Neural crest cell (in vitro differentiated cells): ENCODE measurements at regions not wholly inside any gene's neighbourhood (a gene's known extent, or its start where the extent isn't known, plus 50 kb on each side); places are given as distances from the start of the nearest gene placed in this dataset.

ENCODE experiments used
- DNase-seq: peaks from one replicate; pipeline ENCODE4 v3.0.0; 2021; ENCODE audit warnings: low read depth, mixed read lengths, low spot score
- H3K27ac Mint-ChIP-seq: one replicate; pipeline ENCODE4 v1.8.0; 2021; ENCODE audit warnings: mild to moderate bottlenecking, mixed read lengths; ENCODE audit not compliant: unreplicated experiment
- H3K27me3 Mint-ChIP-seq: 2 replicates; pipeline ENCODE4 v1.8.0; 2021; ENCODE audit warnings: low read depth, mild to moderate bottlenecking, mixed read lengths
- H3K36me3 Mint-ChIP-seq: 2 replicates; pipeline ENCODE4 v1.8.0; 2021; ENCODE audit warnings: low read depth, mild to moderate bottlenecking, mixed read lengths
- H3K4me1 Mint-ChIP-seq: 2 replicates; pipeline ENCODE4 v1.8.0; 2021; ENCODE audit warnings: mixed read lengths
- H3K4me3 Mint-ChIP-seq: one replicate; pipeline ENCODE4 v1.8.0; 2021; ENCODE audit warnings: mild to moderate bottlenecking, mixed read lengths
- H3K9me3 Mint-ChIP-seq: 2 replicates; pipeline ENCODE4 v1.8.0; 2021; ENCODE audit warnings: mixed read lengths
- CTCF ChIP-seq: fragments of 200-600 bp; sonication (generic); conservative IDR thresholded peaks from 2 replicates; pipeline ENCODE4 v1.5.0; 2021; ENCODE audit warnings: antibody characterized with exemption, mild to moderate bottlenecking

- H3K27ac Mint-ChIP-seq: no peak overlapping the region
- no peak for TF ChIP-seq CTCF
- H3K9me3 Mint-ChIP-seq: peaks cover 2% of the 10 kb centered on the region
- no peaks in the 10 kb centered on the region for H3K36me3 Mint-ChIP-seq
- no peak overlapping the region for H3K4me3 Mint-ChIP-seq
- H3K4me1 Mint-ChIP-seq: peaks cover 47% of the 10 kb centered on the region
- DNase-seq: no peak
- H3K27me3 Mint-ChIP-seq: no peaks in the 10 kb centered on the region
These were observed 195.4 kb downstream of the TFAP2A start for GRCh38 chr6:10219510-10219909.

- Mint-ChIP-seq H3K27ac (no peak overlapping the region), H3K27me3 (no peaks in the 10 kb centered on the region), H3K4me1 (peaks cover 26% of the 10 kb centered on the region), H3K9me3 (no peaks in the 10 kb centered on the region), H3K36me3 (no peaks in the 10 kb centered on the region), H3K4me3 (no peak overlapping the region)
- no peak for DNase-seq
- TF ChIP-seq CTCF: no peak
These were observed 197.8 kb downstream of the TFAP2A start for GRCh38 chr6:10217111-10217510.

DNA sequence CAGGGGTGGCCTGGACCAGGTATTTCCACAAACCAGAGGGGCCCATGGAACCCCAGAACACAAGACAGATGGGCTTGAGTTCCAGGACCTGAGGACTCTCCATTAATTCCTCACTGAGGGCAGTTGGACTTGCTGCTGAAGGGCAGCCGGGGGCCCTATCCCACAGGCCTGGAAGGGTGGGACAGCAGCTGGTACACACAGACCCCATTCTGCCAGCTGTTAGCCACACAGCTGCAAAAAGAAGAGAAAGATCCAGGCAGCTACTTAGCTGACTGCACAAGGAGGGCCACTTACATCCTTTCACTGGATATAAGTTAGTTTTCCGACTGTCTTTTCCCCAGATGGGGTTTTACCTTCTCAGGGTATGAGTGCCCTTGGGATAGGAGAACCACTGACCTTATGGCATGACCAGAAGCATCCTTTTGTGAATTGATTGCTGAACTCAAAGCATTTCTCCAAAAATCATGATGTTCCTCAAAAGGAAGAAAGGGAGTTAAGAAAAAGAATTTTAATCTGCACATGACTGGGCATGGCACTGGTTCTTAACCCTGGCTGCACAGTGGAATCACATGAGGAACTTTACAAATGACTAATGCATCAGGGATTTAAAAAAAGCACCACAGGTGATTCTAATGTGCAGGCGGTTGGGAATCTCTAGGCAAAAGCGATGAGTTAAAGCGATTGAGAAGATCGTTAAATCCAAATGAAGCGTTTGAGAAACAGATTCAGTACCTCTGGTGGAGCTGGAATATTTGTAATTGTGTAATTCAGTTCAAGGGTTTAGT, 199.4 kb downstream of the TFAP2A start:
- peaks cover 3% of the 10 kb centered on the region for H3K9me3 Mint-ChIP-seq

GRCh38 chr6:10210052-10210451, 204.8 kb downstream of the TFAP2A start:
- DNase-seq: no peak
- H3K4me1 Mint-ChIP-seq: peaks cover 10% of the 10 kb centered on the region
- TF ChIP-seq CTCF: no peak
- H3K4me3 Mint-ChIP-seq: no peak overlapping the region
- no peak overlapping the region for H3K27ac Mint-ChIP-seq
- H3K9me3 Mint-ChIP-seq: peaks cover 11% of the 10 kb centered on the region
- H3K36me3 Mint-ChIP-seq: peaks cover 2% of the 10 kb centered on the region
- peaks cover 2% of the 10 kb centered on the region for H3K27me3 Mint-ChIP-seq

More for the DNA sequence above, 199.4 kb downstream of the TFAP2A start:
- H3K4me1 Mint-ChIP-seq: peaks cover 26% of the 10 kb centered on the region
- no peaks in the 10 kb centered on the region for H3K36me3 Mint-ChIP-seq
- H3K27ac Mint-ChIP-seq: no peak overlapping the region
- no peaks in the 10 kb centered on the region for H3K27me3 Mint-ChIP-seq
- no peak for DNase-seq
- no peak overlapping the region for H3K4me3 Mint-ChIP-seq
- TF ChIP-seq CTCF: no peak

- Mint-ChIP-seq H3K27me3 (peaks cover 2% of the 10 kb centered on the region), H3K4me3 (no peak overlapping the region), H3K36me3 (peaks cover 2% of the 10 kb centered on the region), H3K4me1 (peaks cover 10% of the 10 kb centered on the region), H3K27ac (no peak overlapping the region), H3K9me3 (peaks cover 8% of the 10 kb centered on the region)
- TF ChIP-seq CTCF: no peak
- DNase-seq: no peak
These were observed 209.0 kb downstream of the TFAP2A start for GRCh38 chr6:10205892-10206291.
